SK-N-SH treated with all-trans-retinoic acid at 6 μM for 48 hours (cell line): ENCODE measurements at regions not wholly inside any gene's neighbourhood (a gene's known extent, or its start where the extent isn't known, plus 50 kb on each side); places are given as distances from the start of the nearest gene placed in this dataset.
"Not testable (repeated sequence)": the region's sequence is repeated elsewhere in the genome, so short reads cannot be mapped to it uniquely, and the experiment has no call there.

ENCODE experiments used
- ATAC-seq: fragments of 200-7000 bp; cut with Tn5 transposase; 3 replicates; pipeline ENCODE4 v1.9.1; 2020; ENCODE audit warnings: mild to moderate bottlenecking, moderate library complexity
- ARNTL ChIP-seq: fragments of 450-650 bp; formaldehyde crosslinking; IDR thresholded peaks from 2 replicates; pipeline ENCODE4 v1.5.0; 2020; ENCODE audit warnings: low read depth, mild to moderate bottlenecking, moderate library complexity, borderline replicate concordance
- BACH2 ChIP-seq: fragments of 250-450 bp; sonication (Bioruptor Pico); IDR thresholded peaks from 2 replicates; pipeline ENCODE4 v1.9.0; 2021; ENCODE audit warnings: mild to moderate bottlenecking, borderline replicate concordance
- CSDC2 ChIP-seq: fragments of 250-450 bp; sonication (Bioruptor Pico); IDR thresholded peaks from 2 replicates; pipeline ENCODE4 v1.5.0; 2020; ENCODE audit warnings: mild to moderate bottlenecking, moderate library complexity
- ESRRG ChIP-seq: fragments of 250-450 bp; sonication (Bioruptor Pico); IDR thresholded peaks from 2 replicates; pipeline ENCODE4 v1.6.1; 2021; ENCODE audit warnings: mild to moderate bottlenecking
- GLIS3 ChIP-seq: fragments of 250-450 bp; sonication (Bioruptor Pico); IDR thresholded peaks from 2 replicates; pipeline ENCODE4 v1.5.0; 2020; ENCODE audit warnings: mild to moderate bottlenecking, moderate library complexity
- ISL1 ChIP-seq: fragments of 250-450 bp; sonication (Bioruptor Pico); IDR thresholded peaks from 2 replicates; pipeline ENCODE4 v2.1.2; 2022; ENCODE audit warnings: mild to moderate bottlenecking, moderate library complexity
- OSR1 ChIP-seq: fragments of 250-450 bp; sonication (Bioruptor Pico); IDR thresholded peaks from 2 replicates; pipeline ENCODE4 v1.8.0; 2022; ENCODE audit warnings: moderate library complexity, mild to moderate bottlenecking, inconsistent platforms
- PATZ1 ChIP-seq: fragments of 250-450 bp; sonication (Bioruptor Pico); IDR thresholded peaks from 2 replicates; pipeline ENCODE4 v1.8.0; 2020; ENCODE audit warnings: mild to moderate bottlenecking, moderate library complexity, borderline replicate concordance
- PPARA ChIP-seq: fragments of 250-450 bp; sonication (Bioruptor Pico); IDR thresholded peaks from 2 replicates; pipeline ENCODE4 v1.5.0; 2020; ENCODE audit warnings: mild to moderate bottlenecking, borderline replicate concordance
- RARB ChIP-seq: fragments of 250-450 bp; sonication (Bioruptor Pico); IDR thresholded peaks from 2 replicates; pipeline ENCODE4 v1.8.0; 2021; ENCODE audit warnings: mild to moderate bottlenecking, moderate library complexity
- SNAI2 ChIP-seq: fragments of 250-450 bp; sonication (Bioruptor Pico); IDR thresholded peaks from 2 replicates; pipeline ENCODE4 v1.5.0; 2020; ENCODE audit warnings: mild to moderate bottlenecking, moderate library complexity
- TOX ChIP-seq: fragments of 250-450 bp; sonication (Bioruptor Pico); IDR thresholded peaks from 2 replicates; pipeline ENCODE4 v1.8.0; 2021; ENCODE audit warnings: mild to moderate bottlenecking, moderate library complexity, borderline replicate concordance
- ZC3H10 ChIP-seq: fragments of 250-450 bp; sonication (Bioruptor Pico); IDR thresholded peaks from 2 replicates; pipeline ENCODE4 v1.5.1; 2021; ENCODE audit warnings: mild to moderate bottlenecking, moderate library complexity
- ZFP3 ChIP-seq: fragments of 250-450 bp; sonication (Bioruptor Pico); IDR thresholded peaks from 2 replicates; pipeline ENCODE4 v1.5.0; 2020; ENCODE audit warnings: mild to moderate bottlenecking, moderate library complexity
- ZFP30 ChIP-seq: fragments of 450-650 bp; formaldehyde crosslinking; IDR thresholded peaks from 2 replicates; pipeline ENCODE4 v1.5.0; 2022; ENCODE audit warnings: mild to moderate bottlenecking, moderate library complexity
- ZNF565 ChIP-seq: fragments of 450-650 bp; formaldehyde crosslinking; conservative IDR thresholded peaks from 2 replicates; pipeline ENCODE4 v1.5.0; 2020; ENCODE audit warnings: low read depth, mild to moderate bottlenecking, moderate library complexity
- ZNF70 ChIP-seq: fragments of 450-650 bp; formaldehyde crosslinking; IDR thresholded peaks from 2 replicates; pipeline ENCODE4 v1.5.0; 2020; ENCODE audit warnings: mild to moderate bottlenecking, moderate library complexity
- ZNF8 ChIP-seq: fragments of 450-650 bp; formaldehyde crosslinking; IDR thresholded peaks from 2 replicates; pipeline ENCODE4 v1.5.0; 2020; ENCODE audit warnings: mild to moderate bottlenecking, moderate library complexity
- TF ChIP-seq, protein P1 (sequence below): fragments of 250-450 bp; sonication (Bioruptor Pico); IDR thresholded peaks from 2 replicates; pipeline ENCODE4 v1.5.1; 2021; ENCODE audit warnings: mild to moderate bottlenecking, moderate library complexity
- TF ChIP-seq, protein P2 (sequence below): fragments of 250-450 bp; sonication (Bioruptor Pico); IDR thresholded peaks from 2 replicates; pipeline ENCODE4 v1.5.1; 2020; ENCODE audit warnings: low read depth, mild to moderate bottlenecking, moderate library complexity
- TF ChIP-seq, protein P3 (sequence below): fragments of 250-450 bp; sonication (Bioruptor Pico); IDR thresholded peaks from 2 replicates; pipeline ENCODE4 v1.5.0; 2020; ENCODE audit warnings: mild to moderate bottlenecking, moderate library complexity
- TF ChIP-seq, protein P4 (sequence below): fragments of 250-450 bp; sonication (Bioruptor Pico); IDR thresholded peaks from 2 replicates; pipeline ENCODE4 v1.8.0; 2021; ENCODE audit warnings: low read depth, mild to moderate bottlenecking, moderate library complexity, borderline replicate concordance

GRCh38 chr20:29419378-29419777, 1838.1 kb upstream of the DEFB115 start:
- no peak for ATAC-seq
- TF ChIP-seq ARNTL (CRISPR knock-in tag) (no peak), TOX (no peak), PATZ1 (no peak), PPARA (no peak), ZNF70 (CRISPR knock-in tag) (no peak), CSDC2 (CRISPR knock-in tag) (no peak)
- TF ChIP-seq, protein P1, sequence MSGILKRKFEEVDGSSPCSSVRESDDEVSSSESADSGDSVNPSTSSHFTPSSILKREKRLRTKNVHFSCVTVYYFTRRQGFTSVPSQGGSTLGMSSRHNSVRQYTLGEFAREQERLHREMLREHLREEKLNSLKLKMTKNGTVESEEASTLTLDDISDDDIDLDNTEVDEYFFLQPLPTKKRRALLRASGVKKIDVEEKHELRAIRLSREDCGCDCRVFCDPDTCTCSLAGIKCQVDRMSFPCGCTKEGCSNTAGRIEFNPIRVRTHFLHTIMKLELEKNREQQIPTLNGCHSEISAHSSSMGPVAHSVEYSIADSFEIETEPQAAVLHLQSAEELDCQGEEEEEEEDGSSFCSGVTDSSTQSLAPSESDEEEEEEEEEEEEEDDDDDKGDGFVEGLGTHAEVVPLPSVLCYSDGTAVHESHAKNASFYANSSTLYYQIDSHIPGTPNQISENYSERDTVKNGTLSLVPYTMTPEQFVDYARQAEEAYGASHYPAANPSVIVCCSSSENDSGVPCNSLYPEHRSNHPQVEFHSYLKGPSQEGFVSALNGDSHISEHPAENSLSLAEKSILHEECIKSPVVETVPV (CRISPR knock-in tag): no peak

DNA sequence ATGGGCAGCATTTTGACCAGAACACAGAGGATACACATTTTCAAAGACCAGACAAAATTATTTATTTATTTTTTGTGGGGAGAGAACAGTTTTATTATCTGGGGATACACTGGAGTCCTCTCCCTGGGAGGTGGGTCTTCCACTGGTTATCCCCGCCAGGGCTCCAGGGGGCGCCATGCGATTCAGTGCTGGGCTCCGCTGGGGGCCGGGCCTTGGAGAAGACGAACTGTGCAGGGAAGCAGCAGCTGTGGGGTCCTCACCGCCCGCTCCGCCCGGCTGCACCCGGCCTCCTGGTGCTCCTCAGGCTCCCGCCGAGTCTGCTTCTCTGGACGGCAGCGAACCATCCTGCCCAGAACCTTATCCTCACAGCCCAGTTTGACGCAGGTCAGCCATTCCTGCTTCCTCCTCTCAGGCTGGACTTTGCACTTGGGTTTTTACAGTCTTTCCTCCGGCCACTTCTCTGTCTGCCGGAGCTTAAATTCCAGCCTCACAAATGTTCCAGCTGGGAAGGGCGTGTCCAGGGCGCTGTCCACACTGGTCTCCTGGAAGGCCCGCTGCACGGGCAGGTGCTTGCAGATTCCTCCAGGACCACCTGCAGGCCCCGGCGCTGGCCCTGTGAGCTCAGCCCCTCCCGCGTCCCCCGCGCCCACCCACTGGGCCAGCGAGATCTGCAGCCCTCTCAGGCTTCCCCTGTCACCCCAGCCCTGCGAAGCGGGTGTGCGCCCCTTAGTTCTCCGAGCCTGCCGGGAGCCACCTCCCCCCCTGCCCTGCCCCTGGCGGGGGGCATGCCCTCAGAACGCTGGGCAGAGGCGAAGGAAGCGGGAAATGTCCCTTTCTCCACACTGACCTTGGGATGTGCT, 1830.0 kb upstream of the DEFB115 start:
- ATAC-seq: peak; percentile 33; the same call in 1 of the 3 replicates
- TF ChIP-seq ZC3H10 (CRISPR knock-in tag): no peak
- no peak for TF ChIP-seq ESRRG (CRISPR knock-in tag)
- no peak for TF ChIP-seq PPARA
- TF ChIP-seq, protein P2, sequence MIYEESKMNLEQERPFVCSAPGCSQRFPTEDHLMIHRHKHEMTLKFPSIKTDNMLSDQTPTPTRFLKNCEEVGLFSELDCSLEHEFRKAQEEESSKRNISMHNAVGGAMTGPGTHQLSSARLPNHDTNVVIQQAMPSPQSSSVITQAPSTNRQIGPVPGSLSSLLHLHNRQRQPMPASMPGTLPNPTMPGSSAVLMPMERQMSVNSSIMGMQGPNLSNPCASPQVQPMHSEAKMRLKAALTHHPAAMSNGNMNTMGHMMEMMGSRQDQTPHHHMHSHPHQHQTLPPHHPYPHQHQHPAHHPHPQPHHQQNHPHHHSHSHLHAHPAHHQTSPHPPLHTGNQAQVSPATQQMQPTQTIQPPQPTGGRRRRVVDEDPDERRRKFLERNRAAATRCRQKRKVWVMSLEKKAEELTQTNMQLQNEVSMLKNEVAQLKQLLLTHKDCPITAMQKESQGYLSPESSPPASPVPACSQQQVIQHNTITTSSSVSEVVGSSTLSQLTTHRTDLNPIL (CRISPR knock-in tag): no peak
- TF ChIP-seq ZNF70 (CRISPR knock-in tag): no peak
- TF ChIP-seq ZNF565 (CRISPR knock-in tag): no peak
- no peak for TF ChIP-seq OSR1 (CRISPR knock-in tag)
- TF ChIP-seq GLIS3: no peak
- no peak for TF ChIP-seq ZFP3 (CRISPR knock-in tag)
- TF ChIP-seq ZNF8 (CRISPR knock-in tag): no peak
- no peak for TF ChIP-seq SNAI2 (CRISPR knock-in tag)
- TF ChIP-seq PATZ1: no peak
- TF ChIP-seq ARNTL (CRISPR knock-in tag): no peak

DNA sequence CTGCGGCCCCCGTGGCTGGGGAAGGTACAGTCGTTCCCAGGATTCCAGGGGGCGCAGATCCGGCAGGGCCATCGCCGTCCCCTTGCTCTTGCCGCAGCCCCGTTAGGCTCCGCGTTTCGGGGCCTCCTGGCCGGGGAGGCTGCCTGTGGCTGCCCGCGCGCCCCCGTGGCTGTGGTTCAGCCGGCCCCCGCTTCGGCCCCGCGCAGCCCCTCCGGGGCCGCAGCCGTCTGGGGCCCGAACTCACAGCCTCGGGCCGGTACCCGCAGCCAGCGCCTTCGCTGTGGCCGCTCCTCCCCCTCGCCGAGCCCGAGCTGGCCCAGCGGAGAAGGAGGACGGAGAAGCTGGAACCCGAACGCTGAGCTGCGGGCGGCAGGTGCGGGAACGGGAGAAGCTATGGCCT, 1826.9 kb upstream of the DEFB115 start:
- TF ChIP-seq BACH2: no peak
- TF ChIP-seq ZNF565 (CRISPR knock-in tag): no peak
- no peak for TF ChIP-seq SNAI2 (CRISPR knock-in tag)
- no peak for TF ChIP-seq RARB (CRISPR knock-in tag)
- no peak for TF ChIP-seq OSR1 (CRISPR knock-in tag)
- TF ChIP-seq ZNF70 (CRISPR knock-in tag): no peak
- no peak for TF ChIP-seq ZFP3 (CRISPR knock-in tag)
- TF ChIP-seq, protein P1 (CRISPR knock-in tag): no peak
- TF ChIP-seq PATZ1: no peak
- TF ChIP-seq CSDC2 (CRISPR knock-in tag): no peak
- TF ChIP-seq, protein P3, sequence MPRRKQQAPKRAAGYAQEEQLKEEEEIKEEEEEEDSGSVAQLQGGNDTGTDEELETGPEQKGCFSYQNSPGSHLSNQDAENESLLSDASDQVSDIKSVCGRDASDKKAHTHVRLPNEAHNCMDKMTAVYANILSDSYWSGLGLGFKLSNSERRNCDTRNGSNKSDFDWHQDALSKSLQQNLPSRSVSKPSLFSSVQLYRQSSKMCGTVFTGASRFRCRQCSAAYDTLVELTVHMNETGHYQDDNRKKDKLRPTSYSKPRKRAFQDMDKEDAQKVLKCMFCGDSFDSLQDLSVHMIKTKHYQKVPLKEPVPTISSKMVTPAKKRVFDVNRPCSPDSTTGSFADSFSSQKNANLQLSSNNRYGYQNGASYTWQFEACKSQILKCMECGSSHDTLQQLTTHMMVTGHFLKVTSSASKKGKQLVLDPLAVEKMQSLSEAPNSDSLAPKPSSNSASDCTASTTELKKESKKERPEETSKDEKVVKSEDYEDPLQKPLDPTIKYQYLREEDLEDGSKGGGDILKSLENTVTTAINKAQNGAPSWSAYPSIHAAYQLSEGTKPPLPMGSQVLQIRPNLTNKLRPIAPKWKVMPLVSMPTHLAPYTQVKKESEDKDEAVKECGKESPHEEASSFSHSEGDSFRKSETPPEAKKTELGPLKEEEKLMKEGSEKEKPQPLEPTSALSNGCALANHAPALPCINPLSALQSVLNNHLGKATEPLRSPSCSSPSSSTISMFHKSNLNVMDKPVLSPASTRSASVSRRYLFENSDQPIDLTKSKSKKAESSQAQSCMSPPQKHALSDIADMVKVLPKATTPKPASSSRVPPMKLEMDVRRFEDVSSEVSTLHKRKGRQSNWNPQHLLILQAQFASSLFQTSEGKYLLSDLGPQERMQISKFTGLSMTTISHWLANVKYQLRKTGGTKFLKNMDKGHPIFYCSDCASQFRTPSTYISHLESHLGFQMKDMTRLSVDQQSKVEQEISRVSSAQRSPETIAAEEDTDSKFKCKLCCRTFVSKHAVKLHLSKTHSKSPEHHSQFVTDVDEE: no peak
- TF ChIP-seq ISL1: no peak
- TF ChIP-seq ZFP30 (CRISPR knock-in tag): no peak
- TF ChIP-seq PPARA: no peak
- TF ChIP-seq, protein P4, sequence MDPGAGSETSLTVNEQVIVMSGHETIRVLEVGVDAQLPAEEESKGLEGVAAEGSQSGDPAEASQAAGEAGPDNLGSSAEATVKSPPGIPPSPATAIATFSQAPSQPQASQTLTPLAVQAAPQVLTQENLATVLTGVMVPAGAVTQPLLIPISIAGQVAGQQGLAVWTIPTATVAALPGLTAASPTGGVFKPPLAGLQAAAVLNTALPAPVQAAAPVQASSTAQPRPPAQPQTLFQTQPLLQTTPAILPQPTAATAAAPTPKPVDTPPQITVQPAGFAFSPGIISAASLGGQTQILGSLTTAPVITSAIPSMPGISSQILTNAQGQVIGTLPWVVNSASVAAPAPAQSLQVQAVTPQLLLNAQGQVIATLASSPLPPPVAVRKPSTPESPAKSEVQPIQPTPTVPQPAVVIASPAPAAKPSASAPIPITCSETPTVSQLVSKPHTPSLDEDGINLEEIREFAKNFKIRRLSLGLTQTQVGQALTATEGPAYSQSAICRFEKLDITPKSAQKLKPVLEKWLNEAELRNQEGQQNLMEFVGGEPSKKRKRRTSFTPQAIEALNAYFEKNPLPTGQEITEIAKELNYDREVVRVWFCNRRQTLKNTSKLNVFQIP (CRISPR knock-in tag): no peak
- TF ChIP-seq, all 23 proteins: peak for 0

GRCh38 chr20:29440721-29441120, 1816.7 kb upstream of the DEFB115 start:
- ATAC-seq: not testable (repeated sequence)

More for the DNA sequence above, 1826.9 kb upstream of the DEFB115 start:
- no peak for ATAC-seq
